Heart left ventricle (tissue), 16 donors: ENCODE measurements at regions not wholly inside any gene's neighbourhood (a gene's known extent, or its start where the extent isn't known, plus 50 kb on each side); places are given as distances from the start of the nearest gene placed in this dataset.

Experiments used
- ATAC-seq, 4 donors: fragments of 200-7000 bp; cut with Tn5 transposase; one replicate each; pipeline ENCODE4 v1.9.1; 2020 to 2022; ENCODE audit warnings: moderate library complexity in 4 of 4, mild to moderate bottlenecking in 3 of 4, moderate number of reproducible peaks in 1 of 4
- DNase-seq, 5 donors: peaks; one replicate each; pipeline ENCODE4 v3.0.0-alpha.2; 2020
- H3K27ac ChIP-seq, 12 donors: fragments of 200-600 bp; sonication (generic) in 4 of 12; one replicate each; pipeline versions ENCODE4 v1.5.0 to v1.8.0; 2016 to 2022; ENCODE audit warnings: mild to moderate bottlenecking in 2 of 12
- H3K27me3 ChIP-seq, 9 donors: fragments of 200-600 bp; sonication (generic) in 2 of 9; one replicate each; pipeline versions ENCODE4 v1.5.1 to v1.8.0; 2016 to 2022; ENCODE audit warnings: mild to moderate bottlenecking in 3 of 9
- H3K36me3 ChIP-seq, 9 donors: fragments of 200-600 bp; sonication (generic) in 2 of 9; one replicate each; pipeline versions ENCODE4 v1.5.0 to v1.8.0; 2018 to 2022; ENCODE audit warnings: mild to moderate bottlenecking in 2 of 9
- H3K4me1 ChIP-seq, 12 donors: fragments of 200-600 bp; sonication (generic) in 4 of 12; one replicate each; pipeline versions ENCODE4 v1.5.0 to v1.8.0; 2016 to 2022; ENCODE audit warnings: mild to moderate bottlenecking in 3 of 12
- H3K4me3 ChIP-seq, 12 donors: fragments of 200-600 bp; sonication (generic) in 4 of 12; one replicate each; pipeline versions ENCODE4 v1.5.0 to v1.8.0; 2017 to 2022; ENCODE audit warnings: mild to moderate bottlenecking in 9 of 12, moderate library complexity in 4 of 12
- H3K9me3 ChIP-seq, 12 donors: fragments of 200-600 bp; sonication (generic) in 4 of 12; one replicate each; pipeline versions ENCODE4 v1.5.0 to v1.8.0; 2016 to 2022; ENCODE audit warnings: mild to moderate bottlenecking in 1 of 12
- POLR2A ChIP-seq, 2 donors: fragments of 450-650 bp; IDR thresholded peaks; one replicate each; pipeline ENCODE4 v1.6.1; 2017; ENCODE audit warnings: antibody characterized with exemption in 2 of 2, mild to moderate bottlenecking in 2 of 2, moderate library complexity in 2 of 2
- WGBS, 4 donors: extraction: QIAGEN DNeasy Blood & Tissue Kit in 2 of 4; methylation state at CpG; one replicate each; pipeline versions ENCODE4 v1.1.5 to v1.1.7; 2013 to 2018; 5-methylcytosine and 5-hydroxymethylcytosine counted together
- intact Hi-C, 10 donors: fragments of 100-400 bp; cut with DNase I; formaldehyde crosslinking; loops; one replicate each; pipeline versions ENCODE4 v1.11.1 to v1.14.2; 2022
- TF ChIP-seq, protein P1 (sequence below), 12 donors: fragments of 200-600 bp; sonication (generic) in 4 of 12; IDR thresholded peaks; one replicate each; pipeline versions ENCODE4 v1.5.0 to v1.8.0; 2018 to 2022; ENCODE audit warnings: antibody characterized with exemption in 12 of 12, mild to moderate bottlenecking in 5 of 12
- donor health status: ischemic (EF 13 %, LVEDD 7.1; RV severe dilation, severe dysfunction).
- donor health status: healthy with polysubstance abuse.
- donor health status: DM: no; HTN: yes; CAD: no.
- donor health status: DM: no; HTN: no; CAD: no.
- donor health status: ischemic (EF 25% LVEDD 6.9; RV normal size, moderate dysfunction).
- donor health status: ischemic (EF 25% LVEDD 5.7; RV mildly dilated, moderate dysfunction).
- donor health status: healthy.
- donor health status: DM: yes; HTN: yes; CAD: no.
- donor health status: ischemic (EF 35%, LVEDD 5.7; RV mildly dilated, moderate dysfunction).
- donor health status: nonischemic (EF 11% LVEDD 7.7; RV severe dilation, severe dysfunction).
- donor health status: DM: yes; HTN: yes; CAD: no.
- donor health status: PGD.
- donor health status: ischemic (EF 29% LVEDD 5.4; RV normal size, mild dysfunction).
- donor health status: nonischemic (EF 23%, LVEDD 6.1; RV moderate dilation, normal function).

GRCh38 chr2:168322325-168323007 lies 75.1 kb upstream of the STK39 start:
- DNase-seq (no peak), ATAC-seq (no peak)
- Histone ChIP-seq H3K4me3 (no peak overlapping the region), H3K27me3 (peaks cover 0 to 4% (median 0%) of the 10 kb centered on the region in 9 donors), H3K4me1 (no peaks in the 10 kb centered on the region), H3K27ac (no peak overlapping the region), H3K36me3 (no peaks in the 10 kb centered on the region), H3K9me3 (no peaks in the 10 kb centered on the region)
- intact Hi-C loops, result loop anchor here in 2 of 10 donors (10.0 kb wide), 1 partner anchor 188 kb away; no protein-coding TSS in a partner anchor
- 72 to 77% (median 73%) methylated on average over 3 of the region's 3 CpGs for WGBS, 4 donors
- TF ChIP-seq, protein P1, sequence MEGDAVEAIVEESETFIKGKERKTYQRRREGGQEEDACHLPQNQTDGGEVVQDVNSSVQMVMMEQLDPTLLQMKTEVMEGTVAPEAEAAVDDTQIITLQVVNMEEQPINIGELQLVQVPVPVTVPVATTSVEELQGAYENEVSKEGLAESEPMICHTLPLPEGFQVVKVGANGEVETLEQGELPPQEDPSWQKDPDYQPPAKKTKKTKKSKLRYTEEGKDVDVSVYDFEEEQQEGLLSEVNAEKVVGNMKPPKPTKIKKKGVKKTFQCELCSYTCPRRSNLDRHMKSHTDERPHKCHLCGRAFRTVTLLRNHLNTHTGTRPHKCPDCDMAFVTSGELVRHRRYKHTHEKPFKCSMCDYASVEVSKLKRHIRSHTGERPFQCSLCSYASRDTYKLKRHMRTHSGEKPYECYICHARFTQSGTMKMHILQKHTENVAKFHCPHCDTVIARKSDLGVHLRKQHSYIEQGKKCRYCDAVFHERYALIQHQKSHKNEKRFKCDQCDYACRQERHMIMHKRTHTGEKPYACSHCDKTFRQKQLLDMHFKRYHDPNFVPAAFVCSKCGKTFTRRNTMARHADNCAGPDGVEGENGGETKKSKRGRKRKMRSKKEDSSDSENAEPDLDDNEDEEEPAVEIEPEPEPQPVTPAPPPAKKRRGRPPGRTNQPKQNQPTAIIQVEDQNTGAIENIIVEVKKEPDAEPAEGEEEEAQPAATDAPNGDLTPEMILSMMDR (IDR thresholded peaks at IDR 0.05), result no peak
- TF ChIP-seq POLR2A (IDR thresholded peaks at IDR 0.05), result no peak

DNA sequence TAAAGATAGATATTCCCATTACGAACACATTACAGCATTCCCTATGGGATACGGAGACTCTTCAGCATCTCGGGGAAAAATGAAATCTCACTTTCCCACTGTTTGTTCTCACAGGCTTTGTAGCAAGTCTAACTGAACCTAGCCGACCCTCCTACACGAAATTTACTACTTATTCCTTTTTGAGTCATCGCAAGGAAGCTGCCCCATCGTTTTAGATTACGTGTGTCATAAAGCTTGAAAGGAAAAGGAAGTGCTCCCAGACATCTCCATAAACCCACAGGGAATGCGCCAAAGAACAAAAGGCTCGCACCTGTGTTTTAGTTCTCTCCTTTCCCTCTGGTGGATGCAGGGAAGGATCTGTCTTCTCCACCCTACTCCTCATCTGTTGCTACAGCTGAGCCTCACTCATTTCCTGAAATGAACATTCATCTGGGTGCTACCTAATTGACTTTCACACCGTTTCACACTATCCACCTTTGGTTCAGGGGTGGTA lies 76.2 kb upstream of the STK39 start:
- DNase-seq (no peak), ATAC-seq (no peak)
- no peak overlapping the region for H3K4me3 ChIP-seq
- intact Hi-C loops, result loop anchor here in 2 of 10 donors (10.0 kb wide), 1 partner anchor 189 kb away; no protein-coding TSS in a partner anchor
- H3K27ac ChIP-seq, result no peak overlapping the region
- 54 to 65% (median 57%) methylated on average over 11 of the region's 11 CpGs for WGBS, 4 donors
- no peaks in the 10 kb centered on the region for H3K4me1 ChIP-seq
- H3K27me3 ChIP-seq, result peaks cover 0 to 4% (median 0%) of the 10 kb centered on the region in 9 donors
- no peaks in the 10 kb centered on the region for H3K9me3 ChIP-seq
- no peak for TF ChIP-seq POLR2A (IDR thresholded peaks at IDR 0.05)
- no peaks in the 10 kb centered on the region for H3K36me3 ChIP-seq

DNA sequence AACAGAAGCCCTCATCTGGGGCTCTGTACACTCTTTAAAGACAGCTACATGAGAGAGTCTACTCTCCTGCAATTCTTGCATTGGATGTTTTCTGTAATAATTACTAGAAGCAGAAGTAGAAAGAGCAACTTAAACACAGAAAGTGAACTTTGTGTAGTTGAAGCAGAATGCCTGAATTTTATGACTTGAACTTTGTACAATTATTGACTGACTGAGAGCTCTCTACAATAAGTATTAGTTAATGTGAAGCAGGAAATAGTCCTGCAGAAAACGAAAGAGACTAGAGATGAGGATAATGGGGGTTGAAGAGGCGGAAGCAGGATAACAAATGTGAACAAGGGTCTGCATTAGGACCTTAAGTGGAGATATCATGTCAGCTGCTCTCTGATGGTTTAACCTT lies 79.2 kb upstream of the STK39 start:
- no peak for ATAC-seq
- Histone ChIP-seq H3K9me3 (peaks cover 0 to 23% (median 15%) of the 10 kb centered on the region in 12 donors), H3K27ac (no peak overlapping the region), H3K4me1 (no peaks in the 10 kb centered on the region), H3K36me3 (no peaks in the 10 kb centered on the region), H3K4me3 (no peak overlapping the region), H3K27me3 (peaks cover 0 to 4% (median 0%) of the 10 kb centered on the region in 9 donors)
- DNase-seq, result no peak
- no peak for TF ChIP-seq POLR2A (IDR thresholded peaks at IDR 0.05)
- TF ChIP-seq, protein P1 (IDR thresholded peaks at IDR 0.05), result no peak
- intact Hi-C loops, result loop anchor here in 2 of 10 donors (10.0 kb wide), 1 partner anchor 192 kb away; no protein-coding TSS in a partner anchor
- 64 to 76% (median 72%) methylated on average over 2 of the region's 2 CpGs for WGBS, 4 donors

DNA sequence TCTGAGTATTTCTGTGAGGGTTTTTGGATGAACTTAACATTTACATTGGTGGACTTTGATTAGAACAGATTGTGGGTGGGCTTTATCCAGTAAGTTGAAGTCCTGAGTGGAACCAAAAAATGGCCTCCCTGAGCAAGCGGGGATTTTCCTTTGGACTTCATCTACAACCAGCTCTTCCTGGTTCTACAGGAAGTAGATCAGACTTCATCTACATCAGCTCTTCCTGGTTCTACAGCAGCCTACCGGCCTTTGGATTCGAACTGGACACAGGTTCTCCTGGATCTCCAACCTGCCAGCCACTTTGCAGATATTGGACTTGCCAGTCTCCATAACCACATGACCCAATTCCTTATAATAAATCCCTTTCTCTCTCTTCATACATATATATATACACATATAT lies 79.9 kb upstream of the STK39 start:
- no peak for ATAC-seq
- 85 to 93% (median 91%) methylated on average over 3 of the region's 3 CpGs for WGBS, 4 donors
- intact Hi-C loops, result loop anchor here in 2 of 10 donors (10.0 kb wide), 1 partner anchor 193 kb away; no protein-coding TSS in a partner anchor
- no peak for DNase-seq
- Histone ChIP-seq H3K9me3 (peaks cover 0 to 26% (median 15%) of the 10 kb centered on the region in 12 donors), H3K27ac (no peak overlapping the region), H3K4me1 (no peaks in the 10 kb centered on the region), H3K27me3 (peaks cover 0 to 4% (median 0%) of the 10 kb centered on the region in 9 donors), H3K4me3 (no peak overlapping the region), H3K36me3 (no peaks in the 10 kb centered on the region)
- no peak for TF ChIP-seq POLR2A (IDR thresholded peaks at IDR 0.05)
- TF ChIP-seq, protein P1 (IDR thresholded peaks at IDR 0.05), result no peak
